Endothelial cell of umbilical vein (primary cell): ENCODE measurements at regions not wholly inside any gene's neighbourhood (a gene's known extent, or its start where the extent isn't known, plus 50 kb on each side); places are given as distances from the start of the nearest gene placed in this dataset.

Experiments used
- BruUV-seq: library from RNA; stranded (reverse); fragments of 400-500 nt; replicated peaks from 2 replicates; lab custom pipeline; 2021; lab: Mats Ljungman, UMichigan
- CTCF ChIA-PET: fragments of 300-600, 350-600 bp; sonication (Branson Sonifier 250); formaldehyde crosslinking; loops from one replicate; lab custom pipeline; 2021; ENCODE audit warnings: antibody characterized with exemption, inconsistent platforms; lab: Charles Lee
- POLR2A ChIA-PET: fragments of 300-600, 350-600 bp; sonication (Branson Sonifier 250); formaldehyde crosslinking; loops from one replicate; lab custom pipeline; 2021; ENCODE audit warnings: antibody characterized with exemption, inconsistent platforms; lab: Charles Lee
- DNase-seq: peaks from one replicate; pipeline ENCODE4 v3.0.0-alpha.2; 2011; ENCODE audit warnings: low read depth, low spot score
- FAIRE-seq: peaks from 2 replicates; lab custom pipeline; 2011; peaks lifted over from hg19 to GRCh38; lab: Jason Lieb, UNC
- H2AFZ ChIP-seq: 2 replicates; pipeline ENCODE4 v1.6.0; 2012; ENCODE audit warnings: low read depth, low read length, control low read depth, inconsistent platforms
- H3K27ac ChIP-seq: 2 replicates; pipeline ENCODE4 v1.5.1; 2011; ENCODE audit warnings: low read depth, mild to moderate bottlenecking, control low read depth, low read length, moderate library complexity; ENCODE audit not compliant: insufficient read depth
- H3K27me3 ChIP-seq, 2 experiments: 2 replicates each; pipeline versions ENCODE4 v1.6.0 to v1.6.1; 2011; ENCODE audit warnings: low read length in 2 of 2, mixed read lengths in 1 of 2; ENCODE audit not compliant: control insufficient read depth in 2 of 2, insufficient read depth in 2 of 2
- H3K36me3 ChIP-seq, 2 experiments: 2 replicates in 1 of 2; 3 replicates in 1 of 2; pipeline ENCODE4 v1.5.1; 2011; ENCODE audit warnings: low read length in 2 of 2, mild to moderate bottlenecking in 1 of 2, moderate library complexity in 1 of 2; ENCODE audit not compliant: control insufficient read depth in 2 of 2, insufficient read depth in 2 of 2; ENCODE audit errors: extremely low read depth in 1 of 2
- H3K4me1 ChIP-seq: 3 replicates; pipeline ENCODE4 v1.5.1; 2011; ENCODE audit warnings: mild to moderate bottlenecking, low read length; ENCODE audit not compliant: control insufficient read depth, insufficient read depth; ENCODE audit errors: extremely low read depth
- H3K4me2 ChIP-seq: 2 replicates; pipeline ENCODE4 v1.6.1; 2011; ENCODE audit warnings: low read length, control low read depth, mixed read lengths; ENCODE audit not compliant: insufficient read depth
- H3K4me3 ChIP-seq, 3 experiments: fragments of 200-600 bp in 1 of 3; sonication (generic), shearing (Covaris generic) in 1 of 3; replicated peaks in 1 of 3; 2 replicates each; pipeline ENCODE4 v1.5.1; 2011 to 2016; ENCODE audit warnings: control low read depth in 3 of 3, low read length in 3 of 3, mild to moderate bottlenecking in 2 of 3, inconsistent platforms in 1 of 3, low read depth in 1 of 3, moderate library complexity in 1 of 3; ENCODE audit not compliant: insufficient read depth in 1 of 3
- H3K79me2 ChIP-seq: 2 replicates; pipeline ENCODE4 v1.6.0; 2012; ENCODE audit warnings: low read length, inconsistent platforms; ENCODE audit not compliant: control insufficient read depth, insufficient read depth
- H3K9ac ChIP-seq: replicated peaks from 2 replicates; pipeline ENCODE3; 2011; ENCODE audit warnings: low read length, control low read depth; ENCODE audit not compliant: insufficient read depth; ENCODE audit errors: extremely low read depth
- H3K9me1 ChIP-seq: replicated peaks from 3 replicates; pipeline ENCODE4 v1.6.0; 2011; ENCODE audit warnings: mild to moderate bottlenecking, low read length; ENCODE audit not compliant: control insufficient read depth, insufficient read depth; ENCODE audit errors: extremely low read depth
- H3K9me3 ChIP-seq: replicated peaks from 2 replicates; pipeline ENCODE4 v1.5.1; 2012; ENCODE audit warnings: low read length, inconsistent platforms; ENCODE audit not compliant: control insufficient read depth, insufficient read depth
- H4K20me1 ChIP-seq: replicated peaks from 2 replicates; pipeline ENCODE3; 2011; ENCODE audit warnings: mild to moderate bottlenecking, low read length; ENCODE audit not compliant: control insufficient read depth, insufficient read depth; ENCODE audit errors: extremely low read depth
- CTCF ChIP-seq, 2 donors: IDR thresholded peaks; 1 replicate in 1 of 2; 2 replicates in 1 of 2; pipeline ENCODE4 v1.5.1; 2011; ENCODE audit warnings: low read length in 2 of 2, mild to moderate bottlenecking in 2 of 2, moderate library complexity in 2 of 2, control low read depth in 1 of 2, inconsistent platforms in 1 of 2, low read depth in 1 of 2; ENCODE audit not compliant: insufficient read depth in 1 of 2; ENCODE audit errors: extremely low read depth in 1 of 2
- EZH2 ChIP-seq: IDR thresholded peaks from 2 replicates; pipeline ENCODE4 v1.6.1; 2012; ENCODE audit warnings: borderline replicate concordance, low read depth, mild to moderate bottlenecking, moderate library complexity, low read length, inconsistent platforms; ENCODE audit not compliant: severe bottlenecking
- FOS ChIP-seq: IDR thresholded peaks from 2 replicates; pipeline ENCODE4 v1.6.1; 2011; ENCODE audit warnings: mild to moderate bottlenecking, low read length, moderate library complexity, borderline replicate concordance; ENCODE audit not compliant: insufficient read depth
- GATA2 ChIP-seq: IDR thresholded peaks from 2 replicates; pipeline ENCODE4 v1.7.0; 2011; ENCODE audit warnings: low read depth, mild to moderate bottlenecking, moderate library complexity, mixed read lengths, low read length; ENCODE audit not compliant: insufficient read length, insufficient read depth
- JUN ChIP-seq: IDR thresholded peaks from 2 replicates; pipeline ENCODE4 v1.6.1; 2011; ENCODE audit warnings: borderline replicate concordance, low read depth; ENCODE audit not compliant: insufficient read length, insufficient read depth
- MAX ChIP-seq: IDR thresholded peaks from 2 replicates; pipeline ENCODE4 v1.6.1; 2011; ENCODE audit not compliant: insufficient read depth, insufficient read length
- MYC ChIP-seq: IDR thresholded peaks from one replicate; pipeline ENCODE4 v1.6.1; 2011; ENCODE audit warnings: mild to moderate bottlenecking, low read depth, low read length
- POLR2A ChIP-seq: IDR thresholded peaks from 2 replicates; pipeline ENCODE4 v1.6.1; 2012; ENCODE audit warnings: low read depth, mild to moderate bottlenecking, control low read depth, low read length
- POLR2AphosphoS5 ChIP-seq: IDR thresholded peaks from 2 replicates; pipeline ENCODE4 v1.6.1; 2012; ENCODE audit warnings: low read depth, mild to moderate bottlenecking, control low read depth, low read length, moderate library complexity; ENCODE audit not compliant: insufficient read depth
- dilution Hi-C: fragments of 300-500 bp; cut with MboI; formaldehyde crosslinking; loops from one replicate; pipeline ENCODE4 v1.15.0; 2019; ENCODE audit warnings: low sequenced_read_pairs; ENCODE audit not compliant: extremely low pct_ligation_motif_present
- intact Hi-C: fragments of 100-400 bp; cut with micrococcal nuclease; formaldehyde crosslinking; loops from one replicate; pipeline ENCODE4 v1.10.0; 2022

- DNase-seq: peak; percentile 9
- no TSS peak for BruUV-seq
Measured at GRCh38 chrX:10089378-10089795, 67.4 kb upstream of the CLCN4 start.

More at GRCh38 chrX:10089378-10089795, 67.4 kb upstream of the CLCN4 start:
- intact Hi-C loops (no loop called here), dilution Hi-C loops (no loop called here)
- Histone ChIP-seq H3K36me3 (peaks cover 0 to 8% of the 10 kb centered on the region in 2 experiments), H2AFZ (no peak overlapping the region), H4K20me1 (no peaks in the 10 kb centered on the region), H3K9ac (no peak overlapping the region), H3K27ac (peak overlapping the region; percentile 48), H3K4me1 (peaks cover 28% of the 10 kb centered on the region), H3K4me2 (no peak overlapping the region), H3K9me1 (no peaks in the 10 kb centered on the region), H3K4me3 (no peak overlapping the region), H3K9me3 (no peaks in the 10 kb centered on the region), H3K27me3 (no peaks in the 10 kb centered on the region), H3K79me2 (peaks cover 13% of the 10 kb centered on the region)
- ChIA-PET POLR2A (no interaction called here), CTCF (interaction anchor here (0.8 to 2.0 kb wide), 3 partner anchors 30 to 77 kb away, joined by 3 to 5 read pairs (median 3); no protein-coding TSS in a partner anchor)
- TF ChIP-seq POLR2A (no peak), EZH2 (no peak), MYC (no peak), MAX (no peak), FOS (no peak), POLR2AphosphoS5 (no peak), GATA2 (no peak), CTCF (IDR thresholded peaks at IDR 0.05; ENCODE audit: extremely low read depth in 1 of 2, insufficient read depth in 1 of 2, low read depth in 1 of 2, low read length in 2 of 2) (no peak), JUN (no peak)
- peak; percentile 82 for FAIRE-seq
